DMS153 treated with DMSO at 0.1 percent for 48 hours (cell line): ENCODE measurements at regions not wholly inside any gene's neighbourhood (a gene's known extent, or its start where the extent isn't known, plus 50 kb on each side); places are given as distances from the start of the nearest gene placed in this dataset.
"Not testable (repeated sequence)": the region's sequence is repeated elsewhere in the genome, so short reads cannot be mapped to it uniquely, and the experiment has no call there.

Source experiments
- DNase-seq: peaks from one replicate; lab custom pipeline; 2025; ENCODE audit not compliant: unreplicated experiment; lab: John Stamatoyannopoulos, UW

DNA sequence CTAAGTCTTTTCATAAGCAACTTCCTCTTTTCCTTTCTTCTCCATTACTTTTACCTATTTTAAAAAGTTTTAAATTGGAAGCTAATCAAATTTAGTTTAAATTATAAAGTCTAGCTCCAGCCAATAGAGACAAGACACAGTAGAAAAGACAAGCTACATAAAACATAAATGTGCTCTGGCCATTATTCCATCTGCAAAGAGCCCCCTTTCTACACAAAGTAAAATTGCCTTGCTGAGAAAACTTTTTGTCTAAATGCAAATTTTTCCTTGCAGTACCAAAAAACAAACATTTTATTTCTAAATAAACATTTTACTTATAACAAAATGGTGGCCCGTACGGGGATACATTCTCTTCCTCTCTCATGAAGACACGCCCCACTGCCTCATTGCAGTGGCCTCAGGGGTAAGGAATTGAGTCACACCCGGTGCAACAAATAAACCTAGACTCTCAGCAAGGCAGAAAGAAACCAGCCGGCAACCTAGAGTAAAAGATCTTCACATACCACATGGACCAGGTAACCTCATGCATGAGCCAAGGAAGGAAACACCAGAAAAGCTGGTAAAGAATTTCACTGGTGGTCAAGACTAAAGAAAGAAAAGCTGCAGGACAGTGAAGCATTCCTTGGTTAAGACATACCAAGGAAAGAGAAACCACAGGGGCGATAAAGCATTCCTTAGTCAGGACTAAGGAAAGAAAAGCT is 71.6 kb upstream of the ZNF746 start:
- DNase-seq, result no peak

DNA sequence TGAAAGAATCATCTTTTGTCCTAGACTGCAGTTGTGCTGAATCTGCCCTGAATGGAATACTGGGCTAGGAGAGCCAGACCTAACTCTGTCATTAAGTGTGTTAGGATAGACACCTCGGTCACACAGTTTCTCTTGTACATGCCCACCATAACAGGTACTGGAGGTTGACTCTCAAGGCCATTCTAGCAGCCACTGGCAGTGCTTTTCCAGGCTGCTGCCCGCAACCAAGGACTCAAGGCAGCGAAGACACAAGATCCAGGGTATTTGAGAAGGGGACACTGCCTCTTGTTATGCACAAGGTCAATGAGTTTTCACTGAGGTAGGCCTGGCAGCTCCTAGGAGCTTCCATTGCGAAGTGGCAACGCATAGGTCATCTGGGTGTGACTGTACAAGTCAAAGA is 70.6 kb upstream of the ZNF746 start:
- no peak for DNase-seq

DNA sequence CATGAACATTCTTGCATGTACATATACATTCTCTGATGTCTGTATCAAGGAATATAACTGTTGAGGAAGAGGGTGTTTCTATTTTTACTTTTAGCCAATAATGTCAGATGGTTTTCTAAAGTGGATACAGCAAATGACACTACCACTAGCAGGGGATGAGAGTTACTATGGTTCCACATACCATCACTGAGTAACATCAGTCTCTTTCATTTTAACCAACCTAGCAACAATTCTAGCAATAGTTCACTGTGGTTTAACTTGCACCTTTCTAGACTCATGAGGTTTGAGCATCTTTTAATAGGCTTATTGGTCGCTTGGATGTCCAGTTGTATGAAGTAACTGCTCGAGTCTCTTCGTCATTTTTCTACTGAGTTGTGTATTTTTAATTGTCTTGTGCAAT is 68.5 kb upstream of the ZNF746 start:
- no peak for DNase-seq

DNA sequence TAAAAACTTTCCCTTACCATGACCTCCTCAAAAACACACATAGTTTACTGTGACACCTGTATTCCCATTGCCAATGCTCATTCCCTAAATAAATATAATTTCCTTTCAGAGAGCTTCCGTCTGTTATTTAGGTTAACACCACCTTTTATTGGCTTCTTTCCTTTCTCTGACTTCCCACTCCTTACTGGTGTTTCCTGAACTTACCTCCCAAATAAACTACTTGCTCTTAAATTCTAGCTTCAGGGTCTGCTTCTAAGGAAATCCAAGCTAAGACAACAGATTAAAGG is 67.4 kb upstream of the ZNF746 start:
- no peak for DNase-seq

DNA sequence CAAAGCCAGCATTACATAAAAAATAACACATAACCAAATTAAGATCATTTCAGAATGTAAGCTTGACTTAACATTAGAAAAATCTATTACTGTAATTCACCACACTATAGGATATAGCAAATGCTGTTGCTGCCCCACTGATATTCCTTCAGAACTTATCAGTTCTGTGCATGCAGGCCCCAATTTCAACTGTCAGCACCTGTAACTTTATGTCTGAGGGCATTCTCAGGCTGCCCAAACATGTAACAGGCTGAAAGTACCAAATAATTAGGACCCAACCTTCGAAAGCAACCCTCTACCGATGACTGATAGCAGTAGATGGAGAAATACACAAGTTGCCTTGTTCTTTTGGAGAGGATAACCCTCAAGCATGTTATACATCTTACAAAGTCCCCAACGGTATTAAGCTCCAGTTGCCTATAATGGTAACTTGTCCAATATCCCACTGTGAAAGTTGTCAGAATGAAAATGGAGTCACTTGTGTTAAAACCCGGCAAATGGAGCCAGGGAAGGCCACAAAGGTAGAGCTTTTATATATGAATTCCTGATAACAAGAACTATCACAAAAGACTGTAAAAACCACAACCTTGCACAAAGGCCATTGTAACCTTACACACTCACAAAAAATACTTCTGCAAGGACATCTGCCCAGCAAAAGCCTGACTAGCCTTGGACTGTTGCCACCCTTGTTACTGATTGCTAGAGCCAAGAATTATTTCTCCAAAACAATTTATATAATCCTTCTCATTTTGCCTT is 66.9 kb upstream of the ZNF746 start:
- no peak for DNase-seq

DNA sequence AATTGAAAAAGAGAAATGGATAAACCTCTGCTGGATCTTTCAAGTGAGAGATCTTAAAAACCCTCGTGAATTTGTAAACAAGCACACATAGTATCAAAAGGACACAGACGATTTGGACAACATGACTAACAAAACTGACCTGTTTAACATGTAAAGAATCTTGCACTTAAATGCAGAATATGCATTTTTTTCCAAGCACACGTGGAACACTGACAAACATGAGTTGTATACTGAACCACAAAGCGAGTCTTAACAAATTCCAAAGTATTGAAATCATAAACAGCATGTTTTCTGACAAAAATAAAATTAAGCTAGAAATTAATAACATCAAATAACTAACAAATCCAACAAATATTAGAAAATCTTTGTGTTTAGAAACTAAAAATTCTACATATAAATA is 65.0 kb upstream of the ZNF746 start:
- no peak for DNase-seq

DNA sequence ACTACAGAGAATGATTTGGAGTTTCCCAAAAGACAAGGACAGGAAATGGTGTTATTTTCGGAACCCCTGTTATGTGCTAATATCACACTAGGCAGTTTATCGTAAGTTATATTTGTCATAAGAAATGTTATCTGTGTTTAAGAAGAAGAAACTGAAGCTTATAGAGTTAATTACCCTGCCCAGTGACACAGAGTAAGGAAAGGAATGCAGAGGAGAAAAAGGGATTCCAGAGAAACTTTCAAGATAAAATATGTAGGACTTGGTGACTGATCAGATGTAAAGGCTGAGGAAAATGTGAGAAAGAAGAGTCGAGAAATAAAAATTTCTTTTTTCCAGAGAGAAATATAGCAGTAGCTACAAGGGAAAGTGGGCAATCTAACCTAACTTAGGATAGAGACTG is 63.5 kb upstream of the ZNF746 start:
- DNase-seq, result no peak

DNA sequence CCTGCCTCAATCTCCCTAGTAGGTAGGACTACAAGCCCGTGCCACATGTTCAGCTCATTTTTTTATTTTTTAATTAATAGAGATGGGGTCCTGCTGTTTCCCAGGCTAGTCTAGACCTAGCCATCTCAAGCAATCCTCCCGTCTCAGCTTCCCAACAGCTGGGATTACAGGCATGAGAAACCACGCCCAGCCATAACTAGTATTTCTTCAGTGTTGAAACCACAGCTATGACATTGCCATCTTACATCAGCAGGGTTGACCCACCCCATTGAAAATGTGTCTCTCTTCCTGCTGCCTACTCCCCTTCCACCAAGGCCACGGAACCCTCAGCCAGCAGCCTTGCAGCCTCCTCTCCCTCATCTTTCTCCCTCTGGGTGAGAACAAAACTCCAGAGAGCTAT is 62.1 kb upstream of the ZNF746 start:
- DNase-seq, result no peak

DNA sequence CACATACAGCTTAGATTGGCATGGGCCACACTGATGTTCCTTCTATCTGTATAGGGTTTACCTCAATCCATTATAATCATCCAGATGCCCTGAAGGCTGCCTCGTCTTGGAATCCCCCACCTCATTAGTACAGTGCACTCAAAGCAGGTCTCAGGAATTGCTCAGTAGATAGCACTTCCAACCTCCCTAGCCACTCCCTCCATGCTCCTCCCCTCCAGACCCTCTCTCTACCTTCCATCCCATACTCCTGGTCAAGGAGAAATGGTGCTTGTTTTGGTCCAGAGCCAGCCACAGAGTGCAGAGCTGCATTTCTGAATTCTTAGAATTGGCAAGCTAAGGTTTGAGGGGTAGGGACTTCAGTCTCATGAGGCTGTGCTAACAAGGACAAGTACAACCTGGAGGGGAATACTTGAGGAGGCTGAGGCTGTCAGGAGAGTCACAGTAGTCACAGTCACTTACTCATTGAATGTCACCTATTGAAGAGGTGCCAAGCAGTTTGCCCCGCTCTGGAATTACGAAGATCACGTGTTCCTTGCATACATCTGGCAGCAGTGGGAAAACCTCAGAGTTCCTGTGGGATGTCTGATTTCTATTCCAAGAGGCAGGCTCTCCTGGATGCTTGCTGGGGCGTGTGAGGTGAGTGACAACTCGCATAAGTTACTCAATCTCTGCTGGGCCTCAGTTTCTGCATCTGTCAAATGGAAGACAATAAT is 60.7 kb upstream of the ZNF746 start:
- DNase-seq, result no peak

DNA sequence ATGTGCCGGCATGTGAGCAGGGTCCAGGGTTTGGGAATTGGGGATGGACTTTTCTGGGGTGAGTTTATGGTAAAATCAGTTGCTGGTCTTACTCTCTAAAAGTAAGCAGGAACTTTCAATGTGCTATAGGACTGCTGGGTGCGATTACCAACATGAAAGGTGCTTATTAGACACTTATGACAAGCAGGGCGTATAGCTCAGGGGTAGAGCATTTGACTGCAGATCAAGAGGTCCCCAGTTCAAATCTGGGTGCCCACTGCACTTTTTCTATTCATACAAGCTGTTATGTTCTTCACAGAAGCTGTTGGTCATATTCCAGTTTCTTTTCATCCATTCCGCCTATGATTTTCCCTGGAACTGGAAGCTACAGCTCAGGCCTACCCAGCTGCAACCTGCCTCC is 58.9 kb upstream of the ZNF746 start:
- DNase-seq, result not testable (repeated sequence)

DNA sequence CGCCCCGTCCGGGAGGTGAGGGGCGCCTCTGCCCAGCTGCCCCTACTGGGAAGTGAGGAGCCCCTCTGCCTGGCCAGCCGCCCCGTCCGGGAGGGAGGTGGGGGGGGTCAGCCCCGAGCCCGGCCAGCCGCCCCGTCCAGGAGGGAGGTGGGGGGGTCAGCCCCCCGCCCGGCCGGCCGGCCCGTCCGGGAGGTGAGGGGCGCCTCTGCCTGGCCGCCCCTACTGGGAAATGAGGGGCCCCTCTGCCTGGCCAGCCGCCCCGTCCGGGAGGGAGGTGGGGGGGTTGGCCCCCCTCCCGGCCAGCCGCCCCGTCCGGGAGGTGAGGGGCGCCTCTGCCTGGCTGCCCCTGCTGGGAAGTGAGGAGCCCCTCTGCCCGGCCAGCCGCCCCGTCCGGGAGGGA is 57.2 kb upstream of the ZNF746 start:
- not testable (repeated sequence) for DNase-seq

DNA sequence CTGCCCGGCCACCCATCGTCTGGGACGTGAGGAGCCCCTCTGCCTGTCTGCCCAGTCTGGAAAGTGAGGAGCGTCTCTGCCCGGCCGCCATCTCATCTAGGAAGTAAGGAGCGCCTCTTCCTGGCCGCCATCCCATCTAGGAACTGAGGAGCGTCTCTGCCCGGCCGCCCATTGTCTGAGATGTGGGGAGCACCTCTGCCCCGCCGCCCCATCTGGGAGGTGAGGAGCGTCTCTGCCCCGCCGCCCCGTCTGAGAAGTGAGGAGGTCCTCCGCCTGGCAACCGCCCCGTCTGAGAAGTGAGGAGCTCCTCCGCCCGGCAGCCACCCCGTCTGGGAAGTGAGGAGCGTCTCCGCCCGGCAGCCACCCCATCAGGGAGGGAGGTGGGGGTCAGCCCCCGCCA is 56.4 kb upstream of the ZNF746 start:
- not testable (repeated sequence) for DNase-seq

DNA sequence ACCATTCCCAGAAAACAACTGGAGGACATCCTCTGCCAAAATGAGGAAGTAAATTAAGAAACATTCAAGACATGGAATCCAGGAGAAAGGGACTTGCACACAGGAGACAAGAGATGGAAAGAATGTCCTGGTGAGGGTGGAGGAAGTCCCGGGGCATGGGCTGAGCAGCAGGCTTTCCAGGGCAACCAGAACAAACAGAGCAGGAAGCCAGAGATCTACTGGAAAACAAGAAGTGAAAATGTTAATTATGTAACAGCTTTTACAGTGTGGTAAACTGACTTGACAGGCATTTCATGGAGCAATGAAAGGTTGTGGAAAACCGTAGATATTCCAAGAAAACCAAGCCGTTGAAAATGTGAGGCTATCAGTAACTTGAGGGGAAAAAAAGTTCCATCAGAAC is 55.2 kb upstream of the ZNF746 start:
- no peak for DNase-seq
